ENCODE measurements at regions not wholly inside any gene's neighbourhood (a gene's known extent, or its start where the extent isn't known, plus 50 kb on each side); places are given as distances from the start of the nearest gene placed in this dataset.

DNA sequence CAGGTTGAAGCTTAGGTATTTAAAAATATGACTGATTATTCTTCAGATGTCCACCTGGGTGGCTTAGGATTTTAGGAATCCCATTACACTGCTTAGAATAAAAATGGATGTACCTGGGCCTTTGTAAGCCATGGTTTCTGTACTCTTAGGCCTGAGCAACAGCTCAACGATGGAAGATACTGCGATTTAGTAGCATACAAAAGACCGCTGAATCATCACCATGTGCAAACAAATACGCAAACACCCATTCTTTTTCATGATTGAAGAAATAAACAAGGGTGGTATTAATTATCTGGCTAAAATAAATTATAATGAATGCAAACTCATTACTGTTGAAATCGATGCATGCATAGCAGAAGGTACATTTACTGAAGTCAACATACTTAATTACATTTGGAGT, 188.9 kb downstream of the ZNF330 start:
- in situ Hi-C loops (cut with MboI; ENCODE audit: low pct_unique_long_range_greater_than_20kb, low sequenced_read_pairs, unreplicated experiment): no loop called here
- TF ChIP-seq, protein P1, sequence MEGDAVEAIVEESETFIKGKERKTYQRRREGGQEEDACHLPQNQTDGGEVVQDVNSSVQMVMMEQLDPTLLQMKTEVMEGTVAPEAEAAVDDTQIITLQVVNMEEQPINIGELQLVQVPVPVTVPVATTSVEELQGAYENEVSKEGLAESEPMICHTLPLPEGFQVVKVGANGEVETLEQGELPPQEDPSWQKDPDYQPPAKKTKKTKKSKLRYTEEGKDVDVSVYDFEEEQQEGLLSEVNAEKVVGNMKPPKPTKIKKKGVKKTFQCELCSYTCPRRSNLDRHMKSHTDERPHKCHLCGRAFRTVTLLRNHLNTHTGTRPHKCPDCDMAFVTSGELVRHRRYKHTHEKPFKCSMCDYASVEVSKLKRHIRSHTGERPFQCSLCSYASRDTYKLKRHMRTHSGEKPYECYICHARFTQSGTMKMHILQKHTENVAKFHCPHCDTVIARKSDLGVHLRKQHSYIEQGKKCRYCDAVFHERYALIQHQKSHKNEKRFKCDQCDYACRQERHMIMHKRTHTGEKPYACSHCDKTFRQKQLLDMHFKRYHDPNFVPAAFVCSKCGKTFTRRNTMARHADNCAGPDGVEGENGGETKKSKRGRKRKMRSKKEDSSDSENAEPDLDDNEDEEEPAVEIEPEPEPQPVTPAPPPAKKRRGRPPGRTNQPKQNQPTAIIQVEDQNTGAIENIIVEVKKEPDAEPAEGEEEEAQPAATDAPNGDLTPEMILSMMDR (IDR thresholded peaks at IDR 0.05; ENCODE audit: extremely low read depth, insufficient read depth, missing control alignments): no peak
- no peak for DNase-seq (ENCODE audit: low spot score)

DNA sequence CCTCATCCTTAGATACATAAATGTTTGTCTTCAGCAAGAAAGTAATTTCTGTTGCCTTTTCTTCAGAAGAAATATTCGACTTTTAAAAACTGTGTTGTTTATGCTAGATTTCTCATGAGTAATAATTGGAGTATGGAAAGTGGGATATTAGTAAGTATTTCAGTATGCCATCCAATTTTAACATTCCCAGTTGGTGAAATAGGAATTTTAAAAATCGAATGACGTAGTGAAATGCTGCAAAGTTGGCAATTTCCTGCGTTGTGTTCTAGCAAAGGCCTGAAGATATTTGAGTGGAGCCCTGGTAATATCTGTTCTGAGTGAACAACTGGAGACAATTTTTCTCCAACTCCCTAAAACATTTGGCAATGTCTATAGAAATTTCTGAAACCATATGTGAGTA, 190.1 kb downstream of the ZNF330 start:
- in situ Hi-C loops (cut with MboI; ENCODE audit: low pct_unique_long_range_greater_than_20kb, low sequenced_read_pairs, unreplicated experiment): no loop called here
- DNase-seq (ENCODE audit: low spot score): no peak
- TF ChIP-seq, protein P1 (IDR thresholded peaks at IDR 0.05; ENCODE audit: extremely low read depth, insufficient read depth, missing control alignments): no peak

DNA sequence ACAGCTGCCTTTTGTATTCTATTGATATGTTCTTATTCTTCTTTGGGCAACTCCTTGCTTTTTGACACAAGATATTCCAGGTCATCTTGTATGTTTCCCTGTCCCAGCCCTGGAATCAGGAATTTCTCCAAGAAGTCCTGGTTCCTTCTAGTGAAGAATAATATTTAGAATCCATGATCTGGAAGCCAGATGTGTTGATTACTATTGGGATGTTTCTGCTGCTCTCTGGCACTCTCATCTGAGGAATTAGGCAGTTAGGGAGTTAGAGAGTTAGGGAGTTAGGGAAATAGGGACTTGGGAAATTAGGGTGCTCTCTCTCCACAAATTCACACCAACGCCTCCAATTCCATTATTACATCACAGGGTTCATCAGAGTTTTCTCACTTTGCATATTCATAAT, 191.2 kb downstream of the ZNF330 start:
- TF ChIP-seq, protein P1 (IDR thresholded peaks at IDR 0.05; ENCODE audit: extremely low read depth, insufficient read depth, missing control alignments): no peak
- in situ Hi-C loops (cut with MboI; ENCODE audit: low pct_unique_long_range_greater_than_20kb, low sequenced_read_pairs, unreplicated experiment): no loop called here
- no peak for DNase-seq (ENCODE audit: low spot score)

DNA sequence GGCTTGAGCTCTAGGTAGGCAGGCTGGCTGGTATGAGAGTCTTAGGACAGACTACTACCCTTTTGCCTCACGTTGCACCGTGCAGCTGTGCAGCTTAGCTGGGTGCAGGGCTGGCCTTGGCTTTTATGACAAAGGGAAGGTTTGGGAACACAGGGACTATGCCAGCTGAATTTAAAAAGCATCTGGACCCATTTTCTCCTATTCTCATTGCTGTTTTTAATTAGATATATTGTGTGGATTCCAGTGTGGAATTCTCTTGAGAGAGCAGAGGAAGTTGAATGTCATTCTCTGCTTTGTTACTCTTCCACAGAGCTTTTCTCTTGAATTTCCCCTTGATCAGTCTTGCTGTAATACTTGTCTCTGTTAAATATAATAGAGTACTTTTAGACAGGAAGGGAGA, 192.7 kb downstream of the ZNF330 start:
- in situ Hi-C loops (cut with MboI; ENCODE audit: low pct_unique_long_range_greater_than_20kb, low sequenced_read_pairs, unreplicated experiment): no loop called here
- DNase-seq (ENCODE audit: low spot score): no peak
- TF ChIP-seq, protein P1 (IDR thresholded peaks at IDR 0.05; ENCODE audit: extremely low read depth, insufficient read depth, missing control alignments): no peak

DNA sequence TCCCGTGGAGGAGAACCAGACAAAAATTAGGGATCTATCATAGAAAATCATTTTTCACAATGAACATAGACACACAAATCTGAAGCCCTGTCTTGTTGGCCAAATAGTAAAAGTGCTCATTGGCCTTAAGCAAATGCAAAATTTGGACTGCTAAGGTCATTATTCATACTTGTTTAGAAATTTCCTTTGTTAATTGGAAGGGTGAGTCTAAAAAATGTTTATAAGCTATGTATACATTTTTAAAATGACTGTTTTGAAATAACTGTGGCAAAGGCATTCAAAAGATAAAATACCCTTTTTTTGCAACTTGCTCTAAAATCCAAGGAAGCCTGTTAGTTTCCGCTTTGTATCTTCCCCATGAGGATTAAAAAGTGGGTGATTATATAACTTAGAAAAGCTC, 195.0 kb downstream of the ZNF330 start:
- DNase-seq (ENCODE audit: low spot score): no peak
- TF ChIP-seq, protein P1 (IDR thresholded peaks at IDR 0.05; ENCODE audit: extremely low read depth, insufficient read depth, missing control alignments): no peak
- in situ Hi-C loops (cut with MboI; ENCODE audit: low pct_unique_long_range_greater_than_20kb, low sequenced_read_pairs, unreplicated experiment): no loop called here

DNA sequence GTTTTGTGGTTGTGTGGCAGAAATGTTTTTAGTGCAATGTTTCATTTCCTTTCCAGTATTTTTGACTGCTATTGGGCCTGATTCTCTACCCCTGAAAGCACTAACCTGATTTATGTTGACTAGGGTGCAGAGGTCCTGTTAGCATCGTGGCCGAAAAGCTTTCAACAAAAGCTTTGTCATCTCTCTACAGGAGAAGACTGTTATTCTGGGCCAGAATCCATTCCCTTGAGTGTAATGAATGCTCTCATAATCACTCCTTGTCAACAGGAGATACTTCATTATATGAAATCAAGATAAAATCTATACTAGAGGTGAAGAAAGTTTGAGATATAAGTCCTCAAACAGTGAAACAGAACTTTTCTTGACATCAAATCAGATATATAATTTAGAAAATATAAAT, 195.5 kb downstream of the ZNF330 start:
- no peak for DNase-seq (ENCODE audit: low spot score)
- TF ChIP-seq, protein P1 (IDR thresholded peaks at IDR 0.05; ENCODE audit: extremely low read depth, insufficient read depth, missing control alignments): no peak
- in situ Hi-C loops (cut with MboI; ENCODE audit: low pct_unique_long_range_greater_than_20kb, low sequenced_read_pairs, unreplicated experiment): no loop called here

Measured in GM13977 (cell line).